ENCODE measurements at regions not wholly inside any gene's neighbourhood (a gene's known extent, or its start where the extent isn't known, plus 50 kb on each side); places are given as distances from the start of the nearest gene placed in this dataset.

- TF ChIP-seq ZNF592 (IDR thresholded peaks at IDR 0.05) = no peak
- no peak for TF ChIP-seq SUPT20H (IDR thresholded peaks at IDR 0.05; ENCODE audit: borderline replicate concordance, control insufficient read depth, low read depth, low read length)
- no peak for TF ChIP-seq HSF1 (IDR thresholded peaks at IDR 0.05; ENCODE audit: low read depth, low read length)
- no peak for TF ChIP-seq NFYA (IDR thresholded peaks at IDR 0.05; ENCODE audit: borderline replicate concordance, low read depth, low read length)
- no peak for TF ChIP-seq E2F4 (IDR thresholded peaks at IDR 0.05; ENCODE audit: low read depth, low read length)
- TF ChIP-seq RBBP5 (conservative IDR thresholded peaks at IDR 0.05) = no peak
- TF ChIP-seq HDGF (IDR thresholded peaks at IDR 0.05) = no peak
Measured at GRCh38 chr21:15195768-15196167, 131.0 kb upstream of the NRIP1 start (continued).
